Large intestine (tissue), 3 donors: ENCODE measurements at regions not wholly inside any gene's neighbourhood (a gene's known extent, or its start where the extent isn't known, plus 50 kb on each side); places are given as distances from the start of the nearest gene placed in this dataset.
A peak's percentile ranks its signal among the peaks of the same experiment; 100 is the strongest.

Source experiments
- DNase-seq, 2 donors: peaks; one replicate each; pipeline versions ENCODE4 v3.0.0 to v3.0.0-alpha.2; 2013
- H3K27ac ChIP-seq: one replicate; pipeline ENCODE4 v1.5.1; 2013; ENCODE audit warnings: low read length
- H3K27me3 ChIP-seq: 2 replicates; pipeline ENCODE4 v1.6.1; 2013; ENCODE audit warnings: low read length; ENCODE audit not compliant: control insufficient read depth, insufficient read depth
- H3K36me3 ChIP-seq: 2 replicates; pipeline ENCODE4 v1.6.1; 2013; ENCODE audit warnings: low read length; ENCODE audit not compliant: control insufficient read depth, insufficient read depth
- H3K4me1 ChIP-seq: one replicate; pipeline ENCODE4 v1.6.1; 2013; ENCODE audit warnings: low read length; ENCODE audit not compliant: control insufficient read depth, insufficient read depth
- H3K4me3 ChIP-seq: one replicate; pipeline ENCODE4 v1.5.1; 2013; ENCODE audit warnings: low read length
- H3K9me3 ChIP-seq: one replicate; pipeline ENCODE4 v1.6.1; 2013; ENCODE audit warnings: mild to moderate bottlenecking, low read depth, low read length, moderate library complexity; ENCODE audit not compliant: control insufficient read depth
- WGBS: methylation state at CpG from one replicate; pipeline ENCODE4 v1.1.5; 2013; ENCODE audit warnings: low lambda C conversion rate; ENCODE audit not compliant: insufficient coverage; 5-methylcytosine and 5-hydroxymethylcytosine counted together

DNA sequence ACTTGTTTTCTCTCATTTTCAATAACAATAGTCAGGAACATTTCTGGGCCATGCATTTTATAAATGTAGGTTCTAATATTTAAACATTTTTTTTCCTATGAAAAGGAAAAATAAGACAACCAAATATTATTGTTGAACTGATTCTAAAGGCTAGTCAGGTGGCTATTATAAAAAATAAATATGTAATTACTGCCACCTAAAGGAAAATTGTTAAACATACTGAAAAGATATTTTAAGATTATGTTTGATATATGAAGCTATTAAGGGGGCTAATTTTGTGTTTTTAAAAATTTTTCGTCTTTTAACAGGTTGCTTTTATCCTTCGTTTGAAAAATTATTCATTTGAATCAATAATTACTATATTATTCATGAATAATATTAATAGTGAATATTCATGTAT lies 62.2 kb upstream of the FDX1 start:
- DNase-seq = no peak
- no peaks in the 10 kb centered on the region for H3K9me3 ChIP-seq
- H3K4me3 ChIP-seq = no peak overlapping the region
- peaks cover 6% of the 10 kb centered on the region for H3K4me1 ChIP-seq
- no peaks in the 10 kb centered on the region for H3K27me3 ChIP-seq
- WGBS = no CpG with 5 or more reads among the region's 2 CpGs
- H3K27ac ChIP-seq = no peak overlapping the region
- H3K36me3 ChIP-seq = no peaks in the 10 kb centered on the region

DNA sequence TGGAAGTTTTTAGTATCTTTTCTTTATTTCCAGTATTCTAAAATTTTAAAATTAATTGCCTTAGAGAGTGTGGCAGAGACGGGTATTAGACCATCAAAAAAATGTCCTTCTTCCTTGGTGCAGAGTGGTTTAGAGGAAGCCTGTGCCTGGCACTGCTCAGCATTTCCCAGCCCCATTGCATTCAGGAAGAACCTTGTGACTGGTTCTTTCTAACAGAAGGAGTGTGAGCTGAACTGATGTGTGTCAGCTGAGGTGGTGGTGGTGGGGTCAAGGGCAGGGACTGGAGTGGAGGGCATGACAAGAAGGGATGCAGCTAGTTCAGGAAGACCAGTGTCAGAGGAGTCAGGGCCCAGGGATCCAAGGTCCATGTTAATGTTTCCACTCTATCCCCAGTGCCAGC lies 58.7 kb upstream of the FDX1 start:
- no peak overlapping the region for H3K4me3 ChIP-seq
- 80% methylated on average over 1 of the region's 1 CpG for WGBS
- DNase-seq = no peak
- no peaks in the 10 kb centered on the region for H3K27me3 ChIP-seq
- no peaks in the 10 kb centered on the region for H3K4me1 ChIP-seq
- no peaks in the 10 kb centered on the region for H3K36me3 ChIP-seq
- no peak overlapping the region for H3K27ac ChIP-seq
- H3K9me3 ChIP-seq = no peaks in the 10 kb centered on the region

DNA sequence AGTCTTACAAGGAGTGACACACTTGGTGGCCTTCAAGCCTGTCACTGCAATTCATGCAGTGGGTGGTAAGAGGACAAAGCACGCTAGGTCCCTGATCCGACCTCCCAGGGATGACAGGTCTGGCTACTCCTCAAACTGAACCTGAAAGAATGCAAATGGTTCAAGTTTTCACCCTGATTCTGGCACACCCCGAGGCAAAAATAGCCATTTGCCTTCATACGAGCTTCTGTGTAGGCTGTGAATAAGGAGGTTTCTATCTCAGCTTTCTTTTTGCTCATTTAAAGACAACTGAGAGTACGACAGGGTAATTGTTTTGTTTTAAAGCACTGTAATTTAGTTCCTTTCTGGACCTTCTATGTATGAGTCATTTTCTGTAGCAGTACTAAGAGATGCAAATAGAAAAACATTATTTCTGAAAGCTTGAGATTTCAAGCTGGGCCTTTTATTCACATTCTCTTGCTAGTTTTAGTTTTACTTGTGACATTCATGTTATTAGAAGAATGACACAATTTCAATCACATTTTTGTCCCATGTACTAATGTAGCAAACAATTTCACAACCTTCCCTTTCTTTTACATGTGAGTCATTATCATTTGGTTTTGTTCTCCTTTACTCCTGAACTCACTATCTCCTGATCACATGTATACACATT lies 56.6 kb upstream of the FDX1 start:
- H3K4me1 ChIP-seq = peaks cover 11% of the 10 kb centered on the region
- no peak overlapping the region for H3K27ac ChIP-seq
- no peak overlapping the region for H3K4me3 ChIP-seq
- no peaks in the 10 kb centered on the region for H3K27me3 ChIP-seq
- no peak for DNase-seq
- H3K9me3 ChIP-seq = no peaks in the 10 kb centered on the region
- H3K36me3 ChIP-seq = no peaks in the 10 kb centered on the region
- WGBS = no CpG with 5 or more reads among the region's 5 CpGs

DNA sequence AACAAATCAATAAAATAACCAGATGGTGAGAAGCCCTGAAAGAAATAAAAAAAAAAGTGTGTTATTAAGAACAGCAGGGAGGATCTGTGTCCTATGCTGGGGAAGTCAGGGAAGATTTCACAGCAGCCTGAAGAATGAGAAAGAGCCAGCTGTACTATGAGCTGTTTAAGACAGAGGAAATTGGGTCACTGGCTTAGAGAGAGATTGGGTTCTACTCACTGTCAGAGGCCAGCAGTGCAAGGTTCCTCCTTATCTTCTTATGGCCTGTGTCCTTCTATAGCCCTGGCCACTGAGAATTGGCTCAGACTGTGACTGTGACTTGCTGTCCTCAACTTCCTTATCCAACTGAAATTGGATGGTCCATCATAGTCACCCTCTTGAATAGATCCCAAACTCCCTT lies 54.8 kb upstream of the FDX1 start:
- no peaks in the 10 kb centered on the region for H3K9me3 ChIP-seq
- H3K36me3 ChIP-seq = no peaks in the 10 kb centered on the region
- H3K27ac ChIP-seq = no peak overlapping the region
- DNase-seq = no peak
- H3K27me3 ChIP-seq = no peaks in the 10 kb centered on the region
- no peak overlapping the region for H3K4me3 ChIP-seq
- peaks cover 11% of the 10 kb centered on the region for H3K4me1 ChIP-seq

DNA sequence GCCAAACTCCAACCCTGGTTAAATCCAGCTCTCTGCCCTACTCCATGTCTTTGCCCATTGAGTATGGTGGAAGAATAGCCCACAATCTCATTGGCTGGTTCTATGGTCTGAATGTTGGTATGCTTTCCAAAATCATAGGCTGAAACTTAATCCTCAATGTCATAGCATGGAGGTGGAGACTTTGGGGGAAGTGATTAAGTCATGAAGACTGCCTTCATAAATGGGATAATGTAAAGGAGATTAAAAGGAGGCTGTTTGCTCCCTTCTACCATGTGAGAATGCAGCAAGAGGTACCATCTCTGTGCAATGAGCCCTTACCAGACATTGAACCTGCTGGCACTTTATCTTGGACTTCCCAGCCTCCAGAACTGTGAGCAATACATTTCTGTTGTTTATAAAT lies 54.4 kb upstream of the FDX1 start:
- Histone ChIP-seq H3K4me3 (no peak overlapping the region), H3K27me3 (no peaks in the 10 kb centered on the region), H3K27ac (no peak overlapping the region), H3K36me3 (no peaks in the 10 kb centered on the region), H3K9me3 (no peaks in the 10 kb centered on the region), H3K4me1 (peaks cover 11% of the 10 kb centered on the region)
- no peak for DNase-seq

DNA sequence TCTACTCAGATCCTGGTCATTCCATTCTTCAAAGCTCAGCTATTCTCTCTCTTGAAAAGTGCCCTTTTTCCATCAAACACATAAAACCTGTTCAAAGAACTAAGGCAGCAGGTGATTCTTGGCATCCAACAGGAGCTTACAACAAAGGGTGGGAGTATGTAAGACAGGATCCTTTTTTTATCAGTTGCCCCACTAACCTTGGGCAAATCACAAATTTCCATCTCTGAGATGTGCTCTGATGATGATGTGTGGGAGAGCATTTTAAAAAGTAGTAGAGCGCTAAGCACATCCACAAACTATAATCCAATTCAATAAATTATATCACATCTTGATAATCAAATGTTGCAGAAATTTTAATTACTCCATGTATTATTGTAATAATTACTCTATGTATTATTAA lies 53.7 kb upstream of the FDX1 start:
- Histone ChIP-seq H3K9me3 (no peaks in the 10 kb centered on the region), H3K4me1 (peaks cover 11% of the 10 kb centered on the region)
- WGBS = 40% methylated on average over 1 of the region's 1 CpG

DNA sequence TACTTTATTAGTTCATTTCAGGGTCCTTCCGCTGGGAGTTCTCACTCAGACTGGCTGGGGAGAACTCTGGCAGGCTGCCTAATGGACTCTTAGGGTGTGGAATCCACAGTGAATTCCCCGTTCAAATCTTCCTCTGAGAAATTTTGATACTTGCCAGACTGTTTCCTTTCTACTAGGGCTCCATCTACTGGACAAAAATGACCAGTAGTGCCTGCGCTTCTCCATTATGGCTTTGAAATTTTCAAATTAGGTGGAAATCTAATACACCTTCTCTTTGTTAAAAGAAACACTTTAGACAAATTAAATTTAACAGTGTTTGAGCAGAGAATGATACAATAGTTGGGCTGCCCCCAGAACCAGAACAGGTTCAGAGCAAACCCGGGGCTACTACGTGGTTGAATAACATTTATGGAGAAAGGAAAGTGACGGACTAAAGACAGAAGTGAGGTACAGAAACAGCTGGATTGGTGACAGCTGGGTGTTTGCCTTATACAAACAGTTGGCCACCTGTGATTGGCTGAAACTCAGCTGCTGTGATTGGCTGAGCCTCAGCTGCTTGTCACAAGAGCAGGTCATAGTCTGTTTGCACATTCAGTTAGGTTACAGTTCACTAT lies 52.9 kb upstream of the FDX1 start:
- DNase-seq = peak; percentile 70 to 83
- Histone ChIP-seq H3K27me3 (no peaks in the 10 kb centered on the region), H3K9me3 (no peaks in the 10 kb centered on the region), H3K4me3 (peak overlapping the region; percentile 17), H3K27ac (peak overlapping the region; percentile 72), H3K36me3 (no peaks in the 10 kb centered on the region), H3K4me1 (peaks cover 11% of the 10 kb centered on the region)
- no CpG with 5 or more reads among the region's 6 CpGs for WGBS

More for the DNA sequence above, 53.7 kb upstream of the FDX1 start:
- H3K4me3 ChIP-seq = no peak overlapping the region
- H3K27ac ChIP-seq = no peak overlapping the region
- H3K36me3 ChIP-seq = no peaks in the 10 kb centered on the region
- no peak for DNase-seq
- no peaks in the 10 kb centered on the region for H3K27me3 ChIP-seq

DNA sequence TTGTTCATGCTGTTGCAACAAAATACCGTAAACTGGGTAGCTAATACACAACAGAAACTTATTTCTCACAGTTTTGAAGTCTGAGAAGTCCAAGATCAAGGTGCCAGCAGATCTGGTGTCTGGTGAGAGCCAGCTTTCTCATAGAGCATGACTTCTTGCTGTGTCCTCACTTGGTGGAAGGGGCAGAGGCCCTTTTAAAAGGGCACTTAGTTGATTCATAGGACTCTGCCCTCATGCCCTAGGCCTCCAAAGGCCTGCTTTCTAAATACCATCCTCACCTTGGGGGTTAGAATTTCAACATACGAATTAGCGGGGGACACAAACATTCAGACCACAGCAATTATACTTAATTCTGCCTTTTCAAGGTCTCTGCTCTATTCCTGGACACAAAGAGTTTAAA lies 52.3 kb upstream of the FDX1 start:
- Histone ChIP-seq H3K9me3 (no peaks in the 10 kb centered on the region), H3K4me1 (peaks cover 11% of the 10 kb centered on the region), H3K4me3 (no peak overlapping the region), H3K36me3 (no peaks in the 10 kb centered on the region), H3K27me3 (no peaks in the 10 kb centered on the region), H3K27ac (peak overlapping the region; percentile 72)
- peak in 1 of 2 donors; percentile 54 for DNase-seq
- 90% methylated on average over 3 of the region's 3 CpGs for WGBS

DNA sequence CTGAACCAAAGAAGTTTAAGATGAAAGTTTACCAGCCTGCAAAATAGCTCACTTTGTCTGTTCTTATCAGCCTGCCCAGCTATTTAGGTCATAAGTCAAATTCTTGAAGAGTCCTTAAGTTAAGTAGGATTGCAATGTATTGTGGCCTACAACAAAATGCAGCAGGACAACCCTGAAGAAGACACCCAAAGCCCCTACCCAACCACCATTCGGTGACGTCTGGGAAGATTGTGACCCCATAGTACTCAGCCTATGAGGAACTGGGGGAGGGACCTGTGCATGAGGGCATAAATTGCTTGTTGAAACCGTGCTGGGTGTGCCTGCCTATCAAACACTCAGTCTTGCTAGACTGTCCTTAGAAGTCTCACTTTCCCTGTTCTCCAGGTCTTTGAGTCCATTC lies 50.5 kb upstream of the FDX1 start:
- Histone ChIP-seq H3K4me3 (no peak overlapping the region), H3K27ac (no peak overlapping the region), H3K36me3 (no peaks in the 10 kb centered on the region), H3K27me3 (no peaks in the 10 kb centered on the region), H3K4me1 (peaks cover 11% of the 10 kb centered on the region), H3K9me3 (no peaks in the 10 kb centered on the region)
- DNase-seq = peak in 1 of 2 donors; percentile 32
- WGBS = 0% methylated on average over 1 of the region's 3 CpGs

DNA sequence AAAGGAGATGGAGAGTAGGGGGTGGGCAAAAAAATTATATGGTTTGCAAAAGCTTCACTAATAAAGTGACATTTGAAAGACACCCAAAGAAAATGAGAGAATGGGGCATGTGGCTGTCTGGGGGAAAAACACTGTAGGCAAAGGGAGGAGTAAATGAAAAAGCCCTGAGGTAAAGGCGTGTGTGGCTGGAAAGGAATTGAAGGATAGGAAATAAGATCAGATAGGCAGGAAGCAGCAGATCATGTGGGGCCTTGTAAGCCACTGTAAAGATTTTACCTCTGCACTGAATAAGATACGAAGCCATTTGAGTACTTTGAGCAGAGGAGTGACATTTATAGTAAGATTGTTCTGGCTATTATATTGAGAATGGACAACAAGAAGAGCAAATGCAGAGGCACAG lies 49.8 kb upstream of the FDX1 start:
- H3K27me3 ChIP-seq = no peaks in the 10 kb centered on the region
- no peak for DNase-seq
- H3K27ac ChIP-seq = no peak overlapping the region
- 75% methylated on average over 2 of the region's 2 CpGs for WGBS
- no peaks in the 10 kb centered on the region for H3K36me3 ChIP-seq
- H3K9me3 ChIP-seq = no peaks in the 10 kb centered on the region
- no peak overlapping the region for H3K4me3 ChIP-seq
- peaks cover 11% of the 10 kb centered on the region for H3K4me1 ChIP-seq
